SK-N-MC (cell line): ENCODE measurements at regions not wholly inside any gene's neighbourhood (a gene's known extent, or its start where the extent isn't known, plus 50 kb on each side); places are given as distances from the start of the nearest gene placed in this dataset.

Source experiments
- EZH2 ChIP-seq: fragments of 200-600 bp; sonication (generic); IDR thresholded peaks from one replicate; pipeline ENCODE4 v1.6.1; 2017; ENCODE audit warnings: antibody characterized with exemption
- FOXP2 ChIP-seq: optimal IDR thresholded peaks from 2 replicates; pipeline ENCODE3; 2011; ENCODE audit warnings: mild to moderate bottlenecking, moderate library complexity; ENCODE audit not compliant: insufficient read depth; ENCODE audit errors: extremely low read length, control extremely low read depth
- POLR2AphosphoS5 ChIP-seq: IDR thresholded peaks from 2 replicates; pipeline ENCODE4 v1.6.1; 2012; ENCODE audit warnings: mild to moderate bottlenecking, low read depth, low read length, borderline replicate concordance

DNA sequence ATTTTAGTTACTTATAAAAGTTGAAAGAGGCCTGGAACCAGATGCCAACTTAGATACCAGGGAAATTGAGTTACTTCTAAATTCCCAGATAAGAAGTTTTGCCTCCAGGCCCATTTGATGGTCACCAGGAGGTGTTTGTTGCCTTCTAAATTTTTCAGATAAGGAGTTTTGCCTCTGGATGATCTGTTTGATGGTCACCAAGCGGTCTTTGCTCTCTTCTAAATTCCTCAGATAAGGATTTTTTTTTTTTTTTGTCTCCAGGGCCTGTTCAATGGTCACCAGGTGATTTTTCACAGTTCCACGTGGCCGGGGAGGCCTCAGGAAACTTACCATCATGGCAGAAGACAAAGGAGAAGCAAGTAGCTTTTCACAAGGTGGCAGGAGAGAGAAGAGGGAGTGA lies 66.5 kb downstream of the FAM9B start:
- TF ChIP-seq POLR2AphosphoS5, result no peak
- no peak for TF ChIP-seq EZH2
- TF ChIP-seq FOXP2, result no peak
